ENCODE measurements at regions not wholly inside any gene's neighbourhood (a gene's known extent, or its start where the extent isn't known, plus 50 kb on each side); places are given as distances from the start of the nearest gene placed in this dataset.

DNA sequence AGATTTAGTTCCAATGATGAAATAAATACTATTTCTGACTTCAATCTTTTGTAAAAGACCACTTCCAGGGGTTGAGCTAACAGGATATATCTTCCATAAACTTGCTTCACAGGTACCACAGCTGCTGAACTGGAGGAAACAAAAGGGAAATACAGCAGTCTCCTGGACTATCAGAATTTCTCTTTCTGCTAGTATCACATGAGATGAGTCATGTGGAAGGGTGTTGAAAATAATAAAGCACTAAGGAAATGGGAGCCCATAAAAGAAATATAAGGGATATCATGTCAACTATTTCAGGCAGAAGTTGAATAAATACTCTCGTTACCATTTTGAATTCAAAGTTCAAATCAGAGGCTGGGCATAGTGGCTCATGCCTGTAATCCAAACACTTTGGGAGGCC lies 250.3 kb upstream of the NFE2L3 start:
- no peak for DNase-seq

DNA sequence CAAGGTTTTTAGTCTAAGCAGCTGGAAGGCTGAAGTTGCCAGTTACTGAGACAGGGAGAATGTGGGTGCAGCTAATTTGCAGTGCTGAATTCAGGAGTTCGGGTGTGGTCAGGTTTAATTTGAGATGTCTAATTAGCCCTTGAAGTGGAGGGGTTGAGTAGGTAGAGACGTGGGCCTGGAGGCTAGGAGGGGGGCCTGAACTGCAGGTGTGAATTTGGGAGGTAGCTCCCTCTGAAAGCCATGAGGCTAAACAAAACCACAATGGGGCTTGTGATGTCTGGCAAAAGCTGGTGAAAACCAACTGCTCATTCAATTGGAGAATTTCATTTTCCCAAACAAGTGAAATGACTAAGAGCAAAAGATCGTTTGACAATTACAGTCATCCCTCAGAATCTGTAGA lies 246.0 kb upstream of the NFE2L3 start:
- DNase-seq = no peak

DNA sequence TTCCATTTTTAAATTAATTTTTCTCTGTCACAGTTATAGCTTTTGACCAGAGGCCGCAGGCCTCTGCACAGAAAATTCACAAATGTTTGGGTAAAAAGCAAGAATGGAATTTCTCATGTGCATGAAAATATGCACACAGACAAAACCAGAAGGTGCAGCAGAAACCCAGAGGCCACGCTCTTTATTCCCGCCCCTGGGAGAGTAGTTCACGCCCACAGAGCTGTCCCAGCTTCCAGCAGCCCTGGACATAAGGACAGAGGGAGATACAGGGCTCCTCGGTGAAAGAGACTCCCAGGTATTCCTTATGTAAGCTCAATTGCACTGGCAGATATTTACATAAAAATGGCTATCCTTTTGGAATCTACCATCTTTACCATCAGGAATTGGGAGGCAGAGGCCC lies 245.2 kb upstream of the NFE2L3 start:
- DNase-seq = no peak

DNA sequence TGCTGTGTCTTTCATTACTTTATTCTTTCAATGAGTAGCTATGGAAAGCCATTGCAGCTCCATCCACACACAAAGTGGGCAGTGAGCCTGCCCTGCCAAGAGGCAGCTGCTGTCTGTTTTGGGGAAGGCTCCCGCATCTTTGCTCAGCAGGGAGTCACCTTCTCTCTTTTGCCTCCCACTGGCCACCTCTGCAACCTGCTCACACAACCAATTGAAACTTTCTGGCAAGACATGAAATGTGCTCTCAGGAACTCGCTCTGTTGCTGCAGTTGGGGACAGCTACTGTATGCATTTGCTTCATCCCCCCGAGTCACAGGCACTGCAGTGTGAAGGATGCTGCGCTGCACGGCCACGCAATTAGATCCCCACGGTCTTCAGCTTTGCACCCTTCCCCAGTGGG lies 244.8 kb upstream of the NFE2L3 start:
- DNase-seq = no peak

DNA sequence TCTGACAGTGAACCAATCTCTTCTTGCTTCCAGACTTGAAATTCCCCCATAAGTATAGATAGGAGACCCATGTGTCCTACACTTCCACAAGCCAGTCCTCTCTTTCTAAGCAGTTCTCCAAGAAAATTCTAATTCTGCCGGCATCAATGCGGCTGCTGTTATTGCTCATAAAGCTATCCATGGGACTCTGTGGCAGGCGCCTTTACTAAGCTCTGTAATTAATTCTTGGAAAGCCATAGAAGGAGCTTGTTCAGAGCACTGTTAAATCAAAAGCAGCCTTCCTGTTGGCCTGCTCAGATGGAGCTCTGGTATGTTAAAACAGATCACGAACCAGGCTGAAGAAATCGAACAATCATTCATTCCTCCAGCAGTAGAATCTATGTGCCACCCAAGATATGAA lies 244.3 kb upstream of the NFE2L3 start:
- DNase-seq = no peak

DNA sequence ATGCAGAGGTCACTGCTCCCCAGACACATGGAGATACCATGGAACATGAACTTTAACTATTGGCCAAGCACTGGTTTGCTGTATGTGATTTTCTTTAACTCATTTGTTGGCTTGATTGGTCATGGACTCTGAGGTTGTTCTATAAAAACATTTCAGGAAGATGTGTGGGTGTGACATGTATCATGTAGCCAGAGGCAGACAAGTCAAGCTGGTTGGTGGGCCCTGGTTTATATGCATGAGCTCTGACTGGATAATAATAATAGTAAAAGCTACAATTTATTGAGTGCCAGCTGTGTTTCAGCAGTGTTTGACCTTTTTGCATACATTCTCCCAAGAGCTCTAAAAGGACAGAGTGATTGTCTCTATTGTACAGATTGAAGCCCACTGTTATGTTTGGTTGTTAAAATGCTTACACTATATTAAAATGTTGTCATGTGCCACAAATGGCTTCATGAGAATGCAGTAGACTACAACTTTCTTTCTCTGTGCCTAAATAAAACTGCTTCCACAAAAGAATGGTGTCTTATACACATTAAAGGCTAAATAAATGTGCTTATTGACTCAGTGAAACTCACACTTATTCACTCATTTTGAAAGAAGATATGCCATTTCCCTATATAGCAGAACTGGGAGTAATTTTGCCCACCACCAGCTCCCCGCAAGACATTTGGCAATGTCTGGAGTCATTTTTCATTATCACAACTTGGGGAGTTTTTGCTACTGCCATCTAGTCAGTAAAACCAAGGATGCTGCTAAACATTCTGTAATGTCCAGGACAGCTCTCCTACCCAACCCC lies 243.6 kb upstream of the NFE2L3 start:
- DNase-seq = no peak

DNA sequence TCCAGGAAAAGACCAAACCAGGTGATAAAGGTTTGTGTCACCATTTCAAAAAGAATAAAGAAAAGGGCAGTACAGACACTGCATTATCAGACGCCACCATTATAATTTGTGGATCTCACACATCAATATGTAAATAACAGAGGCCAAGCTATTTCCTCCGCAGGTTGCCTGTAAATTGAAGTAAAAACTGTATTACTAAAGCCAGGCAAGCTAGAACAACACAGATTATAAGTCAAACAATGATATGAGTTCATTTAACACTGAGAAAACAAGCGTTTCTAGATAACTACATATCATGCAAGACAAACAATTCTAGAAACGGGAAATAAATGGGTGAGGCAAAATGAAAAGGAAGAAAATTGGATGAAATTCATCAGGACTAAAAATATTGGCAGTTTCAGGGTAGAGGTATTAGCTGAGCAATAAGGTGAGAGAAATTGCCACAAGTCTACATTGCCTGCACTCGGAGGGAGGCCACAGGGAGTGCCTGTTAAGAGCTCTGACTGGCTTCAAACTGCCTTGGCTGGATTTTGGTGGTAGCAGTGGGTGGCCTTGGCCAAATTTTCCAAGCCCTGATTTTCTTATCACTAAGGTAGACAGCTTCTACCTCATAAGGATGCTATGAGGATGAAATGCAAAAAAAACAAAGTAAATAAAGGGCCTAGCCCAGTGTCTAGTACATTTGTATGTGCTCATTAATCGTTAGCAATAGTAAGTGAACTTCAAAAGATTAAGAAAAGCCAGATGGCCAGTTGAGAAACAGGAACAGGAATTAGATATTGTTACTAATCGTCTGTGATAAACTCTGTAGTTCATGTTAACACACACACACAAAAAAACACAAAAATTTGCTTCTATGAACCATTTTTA lies 240.0 kb upstream of the NFE2L3 start:
- no peak for DNase-seq

DNA sequence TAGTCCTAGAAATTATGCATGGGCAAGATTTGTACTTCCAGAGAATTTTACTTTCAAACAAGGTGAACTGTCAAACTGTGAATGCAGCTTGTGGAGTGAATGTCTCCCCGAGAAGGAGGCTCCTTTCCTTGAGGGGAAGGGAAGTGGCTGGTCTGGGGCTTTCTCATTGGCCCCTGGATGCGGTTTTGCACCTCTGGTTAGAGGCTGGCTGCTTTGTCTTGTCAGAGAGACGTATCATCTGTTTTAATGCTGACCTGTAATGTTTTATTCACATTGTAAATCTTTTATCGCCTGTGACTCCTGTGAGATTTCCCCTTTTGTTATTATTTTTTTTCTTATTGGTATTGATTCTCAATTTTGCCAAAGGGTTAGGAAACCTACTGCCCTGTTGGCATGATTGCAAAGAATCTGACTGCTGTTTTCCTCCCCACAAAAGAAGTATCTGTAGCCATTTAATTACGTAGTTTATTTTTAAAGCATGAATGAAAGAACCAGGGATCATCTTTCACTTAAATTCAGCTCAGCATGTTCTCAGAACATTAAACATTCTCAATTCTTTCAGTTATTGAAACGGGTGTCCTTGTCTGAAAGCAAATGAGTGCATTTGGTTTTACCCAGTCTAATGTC lies 238.3 kb upstream of the NFE2L3 start:
- no peak for DNase-seq

DNA sequence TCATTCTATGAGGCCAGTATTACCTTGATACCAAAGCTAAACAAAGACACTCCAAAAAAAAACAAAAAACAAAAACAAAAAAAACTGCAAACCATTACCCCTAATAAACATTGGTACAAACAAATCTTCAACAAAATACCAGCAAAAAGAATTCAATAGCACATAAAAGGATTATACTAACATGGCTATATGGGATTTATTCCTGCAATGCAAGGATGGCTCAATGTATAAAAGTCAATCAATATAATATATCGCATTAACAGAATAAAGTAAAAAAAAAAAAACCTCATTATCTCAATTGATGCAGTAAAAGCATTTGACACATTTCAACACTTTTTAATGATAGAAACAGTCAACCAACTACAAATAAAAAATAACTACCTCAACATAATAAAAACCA lies 233.3 kb upstream of the NFE2L3 start:
- no peak for DNase-seq

DNA sequence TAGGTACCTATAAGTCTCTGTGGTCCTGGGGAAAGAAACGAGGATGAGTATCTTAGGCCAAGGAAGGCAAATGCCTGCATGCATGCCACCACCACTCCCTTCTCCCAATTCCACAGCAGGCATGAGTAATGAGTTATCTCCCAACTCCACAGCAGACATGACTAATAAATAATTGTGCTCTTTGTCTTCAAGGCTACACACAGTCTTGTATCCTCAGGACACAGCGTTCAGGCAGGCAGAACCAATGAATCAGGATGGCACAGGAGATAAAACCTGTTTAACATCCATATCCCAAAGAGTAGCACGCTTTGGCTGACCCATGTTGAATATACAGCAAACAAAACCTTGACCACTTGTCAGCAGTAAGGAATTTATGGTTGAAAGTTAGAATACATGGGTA lies 229.7 kb upstream of the NFE2L3 start:
- DNase-seq = no peak

DNA sequence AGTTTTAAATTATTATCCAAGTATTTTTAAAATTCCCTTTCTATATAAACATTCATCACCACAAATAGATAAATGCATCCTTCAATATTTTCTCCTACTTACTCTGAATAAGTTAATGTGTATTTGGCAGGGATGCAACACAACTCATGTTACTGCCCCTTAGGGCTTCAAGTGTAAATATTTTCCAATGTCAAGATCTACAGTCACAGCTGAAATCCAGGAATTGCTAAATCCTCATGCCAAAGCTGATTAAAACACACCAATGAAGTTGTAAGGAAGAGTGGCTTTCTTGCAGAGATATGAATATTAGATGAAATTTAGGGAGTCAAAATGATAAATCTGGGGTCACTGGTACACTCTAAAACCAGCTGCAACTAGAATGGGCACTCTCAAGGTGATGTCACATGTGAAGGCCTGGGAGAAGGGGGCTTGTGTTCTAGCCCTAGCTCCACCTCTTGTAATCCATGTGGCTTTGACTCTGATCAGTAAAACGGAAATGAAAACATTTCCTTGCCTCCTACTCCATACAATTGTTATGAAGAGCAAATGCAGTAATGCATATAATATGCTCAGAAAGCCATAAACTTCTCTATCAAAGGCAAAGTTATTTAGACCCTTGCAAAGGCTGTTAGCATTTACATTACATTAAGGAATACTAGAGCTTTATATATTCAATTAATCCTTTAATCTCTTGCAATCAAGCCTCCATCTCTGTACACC lies 228.1 kb upstream of the NFE2L3 start:
- DNase-seq = no peak

DNA sequence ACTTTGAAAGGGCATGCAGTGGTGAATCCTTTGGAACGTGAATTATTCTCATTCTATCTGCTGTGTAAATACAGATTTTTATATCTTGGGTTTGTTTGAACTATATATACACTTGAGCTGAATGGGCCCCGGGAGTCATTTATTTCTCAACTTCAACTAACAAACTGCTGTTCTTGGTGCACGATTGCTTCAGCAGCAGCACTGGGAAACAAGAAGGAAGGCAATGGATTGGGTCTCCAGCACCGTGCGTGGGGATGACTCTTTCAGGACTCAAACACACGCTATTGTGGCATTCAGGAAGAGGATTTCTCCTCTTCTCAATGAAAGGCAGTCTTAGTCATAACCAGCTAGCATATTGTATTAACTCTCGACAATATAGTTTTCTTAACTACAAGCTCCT lies 226.0 kb upstream of the NFE2L3 start:
- DNase-seq = no peak

DNA sequence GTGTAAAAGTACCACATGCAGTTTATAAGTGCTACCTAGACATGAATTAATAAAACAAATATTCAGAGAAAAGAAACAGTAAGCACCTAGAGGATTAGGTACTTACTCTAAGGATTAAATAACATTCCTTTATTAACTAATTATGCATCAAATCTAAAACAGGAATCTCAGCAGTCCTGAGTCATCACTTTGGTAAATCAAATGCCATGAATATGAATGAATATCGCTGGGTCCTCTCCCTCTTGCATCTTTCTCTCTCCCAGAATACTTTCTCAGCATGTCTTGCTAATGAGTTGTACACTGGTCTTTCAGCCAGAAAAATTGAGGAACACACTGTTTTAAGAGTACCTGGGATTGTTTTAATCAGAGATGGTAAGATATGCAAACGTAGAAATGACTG lies 225.5 kb upstream of the NFE2L3 start:
- DNase-seq = no peak

DNA sequence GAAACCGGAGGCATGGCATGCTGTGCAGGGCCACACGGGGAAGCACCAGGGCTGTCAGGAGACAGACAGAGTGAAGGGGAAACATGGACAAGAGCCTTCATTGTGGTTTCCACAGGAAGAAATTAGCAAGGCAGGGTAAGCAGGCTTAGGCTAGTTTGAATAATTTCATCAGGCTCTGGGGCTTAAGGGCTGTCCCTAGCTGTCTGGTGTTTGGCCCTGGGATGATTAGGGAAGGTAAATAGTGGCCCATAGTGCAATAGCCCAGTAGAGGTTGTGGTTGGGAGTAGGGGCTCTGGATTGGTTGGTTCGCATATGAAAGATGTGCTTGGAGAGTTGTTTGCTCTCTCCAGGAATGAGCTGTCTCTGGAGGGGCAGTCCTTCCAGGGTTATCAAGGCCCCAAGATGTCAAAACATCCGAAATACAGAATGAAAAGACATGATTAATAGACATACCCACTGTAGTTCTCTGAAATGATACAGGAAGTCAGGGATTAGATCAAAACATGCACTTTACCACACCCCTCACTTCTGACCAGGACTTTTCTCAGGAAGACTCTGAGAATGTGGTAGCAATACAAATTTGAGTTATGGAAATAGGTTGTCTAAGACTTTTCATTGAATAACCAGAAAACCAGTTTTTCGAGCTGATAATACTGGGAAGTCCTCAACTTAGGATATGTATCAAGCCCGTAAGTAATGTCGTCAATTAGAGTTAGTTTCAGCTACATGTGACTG lies 224.9 kb upstream of the NFE2L3 start:
- DNase-seq = no peak

DNA sequence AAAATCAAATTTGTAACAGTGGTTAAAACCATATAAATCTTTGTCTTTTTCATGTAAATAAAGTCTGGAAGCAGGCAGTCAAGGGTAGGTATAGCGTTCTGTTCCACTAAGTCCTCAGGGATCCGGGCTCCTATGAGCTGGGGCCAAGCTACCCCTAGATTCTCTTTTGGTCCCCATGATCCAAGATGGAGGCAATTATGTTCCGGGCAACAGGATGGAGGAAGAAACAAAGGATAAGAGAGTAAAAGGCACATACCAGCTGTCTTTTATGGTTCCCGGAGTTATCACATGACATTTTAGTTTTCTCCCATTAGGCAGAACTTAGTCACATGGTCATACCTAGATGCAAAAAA lies 224.4 kb upstream of the NFE2L3 start:
- DNase-seq = no peak

DNA sequence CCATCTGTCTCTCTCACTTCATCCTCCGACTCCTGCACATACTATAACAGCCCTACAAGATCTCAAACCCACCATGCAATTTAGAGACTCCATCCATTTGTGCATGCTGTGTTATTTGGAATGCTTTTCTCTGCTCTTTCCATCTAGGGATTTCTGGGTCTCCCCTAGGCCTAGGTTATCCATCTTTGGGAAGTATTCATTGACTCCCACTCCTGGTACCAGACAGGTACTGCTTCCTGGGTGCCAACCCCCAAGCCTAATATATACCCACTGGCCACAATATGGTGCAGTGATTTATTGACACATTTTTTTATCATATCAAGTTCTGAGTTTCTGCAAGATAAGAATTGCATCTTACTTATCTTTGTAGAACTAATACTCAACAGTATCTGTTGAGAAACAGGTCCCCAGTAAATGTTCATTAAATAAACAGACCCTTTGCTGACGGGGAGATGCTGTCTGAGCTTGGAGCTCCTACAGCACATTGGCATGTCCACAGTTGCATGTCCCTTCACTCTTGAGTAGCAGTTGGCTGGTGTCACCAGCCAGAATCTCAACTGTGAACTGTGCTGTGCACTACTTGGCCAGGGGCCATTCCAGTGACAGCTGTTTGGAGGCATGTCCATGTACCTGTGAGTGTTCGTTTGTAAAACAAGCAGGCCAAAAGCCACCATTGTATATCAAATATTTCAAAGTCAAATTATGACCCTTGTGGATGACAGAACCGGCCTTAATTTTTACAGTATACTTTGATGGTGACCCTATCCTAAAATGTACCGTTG lies 223.3 kb upstream of the NFE2L3 start:
- DNase-seq = no peak

DNA sequence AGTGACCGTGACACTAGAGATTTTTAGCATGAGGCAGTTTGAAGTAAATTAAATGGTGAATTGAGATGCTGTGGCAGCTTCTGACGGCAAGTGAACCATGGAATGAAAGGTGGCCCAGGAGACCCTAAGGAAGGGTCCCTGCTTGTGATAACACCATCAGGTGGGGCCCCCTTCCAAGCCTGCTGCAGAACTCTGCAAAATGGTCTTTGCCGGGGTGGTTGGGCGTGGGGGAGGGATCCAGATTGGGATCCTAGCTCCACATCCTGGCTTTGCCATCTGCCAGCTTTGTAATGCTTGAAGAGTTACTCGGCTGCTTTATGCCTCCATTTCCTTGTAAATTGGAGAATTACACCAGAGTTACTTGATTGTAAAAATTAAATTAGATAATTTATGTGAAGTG lies 222.6 kb upstream of the NFE2L3 start:
- no peak for DNase-seq

DNA sequence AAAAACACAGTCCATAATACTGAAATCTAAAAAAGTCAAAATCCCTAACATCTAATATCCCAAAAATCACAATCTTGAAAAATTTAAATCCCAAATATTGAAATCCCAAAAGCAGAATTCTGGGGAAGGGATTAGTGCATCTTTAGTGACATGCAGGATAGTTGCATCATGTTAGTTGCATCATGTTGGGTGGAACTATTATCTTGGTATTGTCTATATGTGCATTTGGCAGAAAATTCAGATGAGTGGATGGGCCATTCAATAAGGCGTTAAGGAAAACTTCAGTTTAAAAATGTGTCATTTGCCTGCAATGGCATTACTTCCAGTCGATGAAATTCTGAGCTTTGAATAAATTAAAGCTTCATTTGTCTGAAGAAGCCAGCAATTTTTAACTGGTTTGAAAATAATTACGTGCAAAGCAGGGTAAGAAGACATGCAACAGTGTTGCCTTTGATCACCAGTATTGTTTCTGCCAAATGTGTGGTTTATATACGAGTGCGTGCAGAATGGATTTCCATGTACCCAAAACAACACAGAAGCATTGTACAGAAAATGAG lies 221.4 kb upstream of the NFE2L3 start:
- DNase-seq = no peak

DNA sequence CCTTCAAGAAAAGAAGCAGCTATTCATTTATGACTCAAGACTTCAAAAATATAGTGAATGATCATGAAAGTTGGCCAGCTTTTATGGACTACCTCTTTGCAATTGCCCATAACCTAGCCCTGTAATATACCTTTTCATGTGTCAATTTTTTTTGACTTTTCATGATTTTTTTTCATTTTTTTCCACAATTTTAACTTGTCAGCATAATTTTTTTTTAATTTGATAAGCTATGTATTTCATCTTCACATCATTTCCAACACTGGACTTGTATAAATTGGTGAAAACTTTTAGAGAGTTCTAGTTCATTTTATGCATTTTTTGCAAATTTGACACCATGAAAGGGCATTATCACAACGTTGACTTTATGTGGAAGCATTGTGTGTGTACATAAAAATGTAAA lies 220.8 kb upstream of the NFE2L3 start:
- no peak for DNase-seq

DNA sequence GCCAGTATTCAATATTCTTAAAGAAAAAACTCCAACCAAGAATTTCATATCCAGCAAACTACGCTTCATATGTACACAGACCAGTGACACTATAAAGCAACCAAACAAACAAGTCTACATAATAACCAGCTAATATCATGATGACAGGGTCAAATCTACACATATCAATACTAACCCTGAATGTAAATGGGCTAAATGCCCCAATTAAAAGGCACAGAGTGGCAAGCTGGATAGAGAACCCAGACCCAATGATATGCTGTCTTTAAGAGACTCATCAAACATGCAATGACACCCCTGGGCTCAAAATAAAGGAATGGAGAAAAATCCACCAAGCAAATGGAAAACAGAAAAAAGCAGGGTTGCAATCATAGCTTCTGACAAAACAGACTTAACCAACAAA lies 218.1 kb upstream of the NFE2L3 start:
- DNase-seq = no peak

DNA sequence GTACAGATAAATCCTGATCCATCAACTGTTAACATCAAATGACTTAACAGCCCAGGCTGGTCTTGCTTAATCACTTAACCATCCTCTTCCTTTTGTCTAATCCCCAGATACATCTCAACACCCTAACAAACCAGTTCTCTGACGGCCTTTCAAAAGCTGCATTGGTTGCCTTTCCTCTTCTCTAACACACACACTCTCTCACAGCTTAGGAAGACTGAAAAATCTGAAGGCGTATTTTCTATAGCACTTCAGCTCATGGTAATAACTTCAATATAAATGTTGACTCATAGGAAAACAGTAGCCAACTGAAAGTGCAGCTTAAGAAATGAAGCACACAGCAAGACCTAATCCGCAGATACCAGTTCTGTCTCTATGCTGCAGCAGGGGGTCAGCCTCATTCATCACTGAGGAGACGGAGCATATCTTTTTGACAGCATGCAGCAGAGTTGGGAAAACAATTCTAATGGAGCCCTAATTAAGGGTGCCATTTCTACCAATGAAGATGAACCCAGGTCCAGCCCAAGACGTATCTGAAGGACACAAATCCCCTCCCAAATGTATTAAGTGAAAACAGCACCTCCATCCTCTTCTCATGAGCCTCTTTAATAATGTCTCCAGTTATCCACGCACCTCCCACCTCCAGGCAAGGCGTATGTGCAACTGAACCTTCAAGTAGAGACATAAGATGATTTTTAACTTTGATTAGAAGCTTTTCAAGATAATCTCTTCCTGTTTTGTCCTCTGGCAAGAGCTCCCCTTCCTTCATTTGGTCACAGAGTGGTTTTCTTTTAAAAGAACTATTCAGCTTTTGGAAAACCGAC lies 211.7 kb upstream of the NFE2L3 start:
- DNase-seq = no peak

Data from 8988T (cell line).